Muscle of leg (tissue), 3 donors: ENCODE measurements at regions not wholly inside any gene's neighbourhood (a gene's known extent, or its start where the extent isn't known, plus 50 kb on each side); places are given as distances from the start of the nearest gene placed in this dataset.
A peak's percentile ranks its signal among the peaks of the same experiment; 100 is the strongest.

ENCODE experiments used
- DNase-seq: peaks from one replicate; pipeline ENCODE4 v3.0.0; 2013
- H3K27ac ChIP-seq: one replicate; pipeline ENCODE4 v1.5.1; 2013; ENCODE audit warnings: mild to moderate bottlenecking, low read length, control low read depth
- H3K27me3 ChIP-seq: one replicate; pipeline ENCODE4 v1.6.1; 2013; ENCODE audit warnings: low read length; ENCODE audit not compliant: control insufficient read depth, insufficient read depth
- H3K36me3 ChIP-seq: one replicate; pipeline ENCODE4 v1.6.1; 2013; ENCODE audit warnings: low read length; ENCODE audit not compliant: control insufficient read depth, insufficient read depth
- H3K4me1 ChIP-seq: one replicate; pipeline ENCODE4 v1.6.1; 2013; ENCODE audit warnings: low read length; ENCODE audit not compliant: control insufficient read depth, insufficient read depth
- H3K4me3 ChIP-seq: one replicate; pipeline ENCODE4 v1.5.1; 2013; ENCODE audit warnings: low read length, control low read depth
- H3K9me3 ChIP-seq: replicated peaks from 2 replicates; pipeline ENCODE4 v1.6.1; 2013; ENCODE audit warnings: low read depth, low read length; ENCODE audit not compliant: control insufficient read depth
- WGBS: methylation state at CpG from one replicate; pipeline ENCODE4 v1.1.5; 2013; ENCODE audit warnings: missing lambda C conversion rate; ENCODE audit not compliant: insufficient coverage; 5-methylcytosine and 5-hydroxymethylcytosine counted together

DNA sequence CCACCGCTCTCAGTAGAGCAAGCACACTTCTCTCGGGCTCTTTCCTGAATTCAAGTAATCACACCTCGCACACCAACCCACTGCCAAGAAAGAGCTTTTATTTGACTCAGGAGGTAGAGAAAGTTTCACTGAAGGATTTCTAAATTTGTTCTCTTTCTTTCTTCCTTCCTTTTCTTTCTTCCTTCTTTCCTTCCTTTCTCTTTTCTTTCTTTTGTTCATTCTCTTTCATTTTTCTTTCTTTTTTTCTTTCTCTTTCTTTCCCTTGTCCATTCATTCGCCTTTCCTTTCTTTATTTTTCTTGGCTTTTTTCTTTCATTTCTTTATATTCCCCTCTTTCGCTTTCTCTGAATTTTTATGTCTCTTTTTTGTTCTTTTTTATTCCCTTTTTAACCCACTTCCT lies 300.1 kb downstream of the ENC1 start:
- H3K9me3 ChIP-seq = no peaks in the 10 kb centered on the region
- no CpG with 5 or more reads among the region's 5 CpGs for WGBS

DNA sequence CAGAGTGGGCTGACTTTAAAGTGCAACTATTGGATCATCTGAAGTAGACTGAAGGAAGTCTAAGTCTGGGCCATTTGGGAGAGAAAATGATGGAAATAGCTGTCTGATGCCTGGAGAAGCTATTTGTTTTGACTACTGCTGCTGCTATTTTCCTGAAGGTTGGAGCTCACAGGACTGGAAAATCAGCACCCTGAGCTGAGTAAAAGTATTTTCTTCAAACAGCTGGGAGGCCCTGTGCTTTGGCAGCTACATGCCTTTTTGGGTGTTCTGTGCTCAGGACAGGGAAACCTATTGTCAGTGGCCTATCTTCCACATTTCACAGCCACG lies 302.6 kb downstream of the ENC1 start:
- DNase-seq = peak; percentile 90
- H3K4me1 ChIP-seq = peaks cover 14% of the 10 kb centered on the region
- peak overlapping the region; percentile 67 for H3K27ac ChIP-seq
- H3K36me3 ChIP-seq = no peaks in the 10 kb centered on the region
- no CpG with 5 or more reads among the region's 1 CpG for WGBS
- no peaks in the 10 kb centered on the region for H3K27me3 ChIP-seq
- no peak overlapping the region for H3K4me3 ChIP-seq
- no peaks in the 10 kb centered on the region for H3K9me3 ChIP-seq

More for the DNA sequence above, 300.1 kb downstream of the ENC1 start:
- no peaks in the 10 kb centered on the region for H3K36me3 ChIP-seq
- no peak overlapping the region for H3K27ac ChIP-seq
- no peak overlapping the region for H3K4me3 ChIP-seq
- H3K4me1 ChIP-seq = peaks cover 14% of the 10 kb centered on the region
- H3K27me3 ChIP-seq = no peaks in the 10 kb centered on the region
- no peak for DNase-seq

DNA sequence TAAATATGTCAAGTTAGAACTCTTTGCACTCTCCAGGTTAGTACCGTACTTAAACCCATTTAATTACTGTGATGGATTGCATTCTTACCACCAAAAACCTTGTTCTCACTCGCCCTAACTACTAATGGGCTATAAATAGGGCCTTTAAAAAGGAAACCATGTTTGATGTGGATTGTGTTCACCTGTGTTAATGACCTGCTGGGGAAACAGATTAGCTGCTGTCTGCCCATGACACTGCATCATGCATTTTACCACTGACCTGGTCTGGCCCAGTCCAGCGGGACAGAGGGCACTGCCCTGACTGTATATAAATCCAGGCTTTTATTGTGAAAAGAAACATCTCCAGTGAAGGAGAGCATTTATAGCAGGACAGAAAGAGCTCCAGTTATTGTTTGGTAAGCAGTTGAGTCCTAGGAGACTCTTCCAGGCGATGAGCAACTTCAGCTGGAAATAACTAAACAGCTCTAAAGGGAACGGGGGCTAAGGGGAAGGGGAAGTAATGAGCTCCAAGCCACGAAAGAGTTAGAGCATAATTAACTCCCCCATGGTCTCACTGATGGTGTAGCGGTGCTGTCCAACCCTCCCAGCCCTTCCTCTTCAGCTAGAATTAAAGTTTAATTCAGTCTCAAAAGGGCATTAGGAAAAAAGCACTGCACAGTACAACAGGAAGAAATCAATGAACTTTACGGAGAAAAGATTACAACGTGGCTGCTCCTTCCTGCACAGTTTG lies 303.1 kb downstream of the ENC1 start:
- peak; percentile 68 for DNase-seq
- Histone ChIP-seq H3K4me3 (no peak overlapping the region), H3K9me3 (no peaks in the 10 kb centered on the region), H3K27me3 (no peaks in the 10 kb centered on the region), H3K4me1 (peaks cover 14% of the 10 kb centered on the region), H3K36me3 (no peaks in the 10 kb centered on the region), H3K27ac (peak overlapping the region; percentile 67)
- 0% methylated on average over 2 of the region's 9 CpGs for WGBS

DNA sequence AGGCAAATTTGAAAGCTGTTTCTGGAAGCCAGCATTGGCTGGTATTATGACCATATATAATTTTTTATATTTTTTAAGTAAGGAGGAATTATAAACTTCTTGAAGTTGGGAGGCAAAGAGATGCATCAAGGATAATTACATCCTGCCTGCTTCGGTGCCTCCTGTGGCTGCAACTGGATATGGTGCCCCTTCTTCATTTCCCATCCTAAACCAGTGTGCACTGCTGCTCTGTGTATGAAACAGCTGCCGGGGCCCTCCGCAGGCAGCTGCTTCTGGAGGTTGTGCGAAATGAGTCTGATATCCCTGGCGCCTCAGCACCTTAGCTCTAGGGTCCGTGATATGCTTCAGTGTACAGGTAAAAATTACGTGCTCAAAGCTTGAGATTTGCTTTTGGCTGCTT lies 304.2 kb downstream of the ENC1 start:
- no peak overlapping the region for H3K27ac ChIP-seq
- H3K4me3 ChIP-seq = no peak overlapping the region
- no peaks in the 10 kb centered on the region for H3K36me3 ChIP-seq
- no peaks in the 10 kb centered on the region for H3K27me3 ChIP-seq
- whole genome bisulfite sequencing = 75% methylated on average over 7 of the region's 7 CpGs
- no peaks in the 10 kb centered on the region for H3K9me3 ChIP-seq
- H3K4me1 ChIP-seq = peaks cover 14% of the 10 kb centered on the region
- no peak for DNase-seq

DNA sequence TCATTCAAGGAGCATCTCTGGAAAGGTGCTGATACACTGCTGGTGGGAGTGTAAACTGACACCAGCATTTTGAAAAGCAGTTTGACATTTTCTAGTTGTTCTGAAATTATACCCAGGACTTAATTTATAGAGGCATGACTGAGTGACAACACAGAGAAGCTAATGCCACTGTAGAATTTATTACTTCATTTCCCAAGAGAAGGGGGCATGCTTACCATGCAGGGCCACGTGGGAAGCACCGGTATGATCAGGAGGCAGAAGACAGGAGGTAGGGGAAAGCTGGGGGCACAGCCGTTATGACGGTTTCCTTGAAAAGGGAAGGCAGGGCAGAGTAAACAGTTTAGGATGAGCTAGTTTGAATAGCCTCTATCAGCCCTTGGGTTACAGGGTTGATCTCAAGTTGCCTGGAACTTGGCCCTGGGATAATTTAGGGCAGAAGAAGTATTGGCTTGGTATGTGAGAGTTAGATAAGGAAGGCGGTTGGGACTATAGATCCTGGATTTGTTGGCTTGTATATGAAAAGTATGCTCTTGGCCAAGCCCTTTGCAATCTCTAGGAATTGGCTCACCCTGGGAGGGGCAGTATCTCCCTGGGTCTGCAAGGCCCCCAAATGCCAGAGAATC lies 305.7 kb downstream of the ENC1 start:
- Histone ChIP-seq H3K27ac (no peak overlapping the region), H3K36me3 (no peaks in the 10 kb centered on the region), H3K27me3 (no peaks in the 10 kb centered on the region), H3K9me3 (no peaks in the 10 kb centered on the region), H3K4me1 (peaks cover 14% of the 10 kb centered on the region), H3K4me3 (no peak overlapping the region)
- WGBS = 60% methylated on average over 4 of the region's 5 CpGs
- DNase-seq = no peak

DNA sequence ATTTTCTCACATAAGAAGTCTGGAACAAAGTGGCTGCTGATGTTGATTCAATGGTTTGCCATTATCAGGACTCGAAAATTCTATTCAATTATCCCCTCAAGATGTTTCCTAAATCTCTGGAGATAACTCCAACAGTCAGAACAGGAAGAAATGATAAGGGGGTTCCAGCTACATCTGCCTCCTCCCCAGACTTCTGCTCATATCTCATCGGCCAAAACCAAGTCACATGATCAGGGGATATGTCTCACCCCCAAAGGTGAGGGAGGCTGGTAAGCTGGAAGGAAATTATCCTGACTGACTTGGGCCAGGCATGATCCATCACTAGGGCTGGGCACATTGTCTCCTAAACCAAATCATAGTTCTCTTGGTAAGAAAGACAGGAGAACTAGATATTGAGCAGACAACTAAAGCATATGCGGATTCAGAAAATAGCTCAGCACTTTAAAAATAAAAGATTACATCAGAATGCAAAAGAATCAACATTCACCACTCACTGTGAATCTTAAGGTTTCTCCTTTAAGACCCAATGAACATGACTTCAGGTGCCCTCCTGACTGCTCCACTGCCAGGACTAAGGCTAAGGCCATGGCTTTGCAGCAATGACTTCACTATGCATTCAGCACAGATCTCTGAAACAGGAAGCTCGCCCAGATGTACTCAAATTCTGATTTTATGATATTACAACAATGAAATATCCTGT lies 306.3 kb downstream of the ENC1 start:
- no peak for DNase-seq

DNA sequence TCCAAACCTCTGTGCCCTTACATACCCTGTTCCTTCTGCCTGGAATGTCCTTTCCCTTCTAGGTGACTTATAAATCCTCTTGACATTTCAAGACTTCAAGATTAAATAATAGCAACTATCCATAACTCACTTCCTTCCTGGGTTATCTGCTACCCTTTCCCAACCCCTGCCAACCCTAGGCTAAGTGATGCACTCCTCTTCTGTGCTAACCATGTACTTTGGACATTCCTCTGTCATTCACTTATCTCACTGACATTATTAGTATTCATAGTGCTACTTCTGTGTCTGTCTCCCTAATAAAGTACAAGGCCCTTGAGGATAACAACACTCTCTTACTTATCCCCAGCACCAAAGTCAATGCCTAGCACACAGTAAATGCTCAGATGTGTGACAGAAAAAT lies 307.1 kb downstream of the ENC1 start:
- peaks cover 14% of the 10 kb centered on the region for H3K4me1 ChIP-seq
- H3K27ac ChIP-seq = no peak overlapping the region
- H3K9me3 ChIP-seq = no peaks in the 10 kb centered on the region
- no peak for DNase-seq
- H3K27me3 ChIP-seq = no peaks in the 10 kb centered on the region
- H3K36me3 ChIP-seq = no peaks in the 10 kb centered on the region
- H3K4me3 ChIP-seq = no peak overlapping the region

More for the DNA sequence above, 306.3 kb downstream of the ENC1 start:
- H3K36me3 ChIP-seq = no peaks in the 10 kb centered on the region
- no peak overlapping the region for H3K27ac ChIP-seq
- no CpG with 5 or more reads among the region's 4 CpGs for WGBS
- peaks cover 14% of the 10 kb centered on the region for H3K4me1 ChIP-seq
- H3K4me3 ChIP-seq = no peak overlapping the region
- no peaks in the 10 kb centered on the region for H3K27me3 ChIP-seq
- no peaks in the 10 kb centered on the region for H3K9me3 ChIP-seq

DNA sequence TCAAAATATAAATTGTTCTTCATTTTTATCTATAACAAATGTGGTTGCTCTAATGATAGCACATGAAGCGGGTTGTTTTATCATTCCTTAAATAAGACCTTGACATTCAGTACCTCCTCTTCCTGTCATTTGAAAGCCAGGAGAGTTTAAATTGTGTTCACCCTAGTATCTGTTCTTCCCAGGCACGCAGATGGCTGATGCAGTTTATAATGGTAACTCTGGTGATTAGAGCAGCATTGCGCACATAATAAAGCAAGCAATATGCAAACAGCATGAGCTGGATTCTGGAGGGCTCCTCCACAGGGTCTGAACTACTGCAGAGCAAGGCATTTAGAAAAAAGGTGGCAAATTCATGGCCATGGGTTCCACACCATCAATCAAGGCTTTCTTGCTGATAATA lies 307.8 kb downstream of the ENC1 start:
- H3K4me3 ChIP-seq = no peak overlapping the region

DNA sequence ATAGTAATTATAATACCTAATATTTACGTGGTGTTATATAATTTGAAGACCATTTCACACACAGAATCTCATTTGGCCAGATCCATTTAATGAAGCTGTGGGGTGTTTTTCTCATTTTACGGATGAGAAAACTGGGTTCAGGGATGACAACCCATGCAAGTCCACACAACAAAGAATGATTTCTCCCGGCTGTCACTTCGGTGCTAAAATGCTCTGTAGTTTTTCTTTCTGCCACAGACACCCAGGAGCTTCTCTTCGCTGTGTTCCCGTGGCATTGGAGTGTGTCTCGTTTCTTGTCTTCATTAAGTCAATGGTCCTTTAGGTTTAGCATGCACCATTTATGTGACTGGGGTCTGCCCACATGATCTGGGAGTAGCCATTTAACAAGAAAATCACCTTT lies 308.5 kb downstream of the ENC1 start:
- no peak for DNase-seq
- WGBS = no CpG with 5 or more reads among the region's 7 CpGs
- no peaks in the 10 kb centered on the region for H3K9me3 ChIP-seq

More for the DNA sequence above, 307.8 kb downstream of the ENC1 start:
- WGBS = 100% methylated on average over 1 of the region's 3 CpGs
- no peaks in the 10 kb centered on the region for H3K27me3 ChIP-seq
- no peaks in the 10 kb centered on the region for H3K36me3 ChIP-seq
- DNase-seq = no peak
- H3K27ac ChIP-seq = no peak overlapping the region
- no peaks in the 10 kb centered on the region for H3K9me3 ChIP-seq
- peaks cover 10% of the 10 kb centered on the region for H3K4me1 ChIP-seq

DNA sequence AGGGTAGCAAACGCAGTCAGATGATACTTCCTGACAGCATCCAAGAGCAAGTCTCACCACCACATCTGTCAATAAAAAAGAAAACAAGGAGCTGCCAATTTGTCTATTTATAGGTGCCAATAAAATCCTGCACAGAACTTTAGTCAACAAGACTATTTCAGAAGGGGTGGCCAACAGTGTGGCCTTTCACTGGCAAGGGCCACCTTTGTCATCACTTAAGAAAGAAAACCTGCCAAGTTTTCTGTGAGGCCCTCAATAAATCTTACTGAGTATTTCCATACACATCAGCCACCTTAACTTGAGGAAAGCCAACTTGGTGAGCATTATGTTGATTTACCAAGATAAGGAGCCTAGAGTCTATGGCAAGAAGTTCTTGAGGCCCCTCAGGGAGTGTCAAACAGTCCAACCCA lies 312.3 kb downstream of the ENC1 start:
- Histone ChIP-seq H3K36me3 (no peaks in the 10 kb centered on the region), H3K27me3 (no peaks in the 10 kb centered on the region), H3K4me3 (no peak overlapping the region), H3K4me1 (peaks cover 8% of the 10 kb centered on the region), H3K9me3 (no peaks in the 10 kb centered on the region), H3K27ac (no peak overlapping the region)
- no peak for DNase-seq
- WGBS = 100% methylated on average over 1 of the region's 1 CpG

More for the DNA sequence above, 308.5 kb downstream of the ENC1 start:
- H3K36me3 ChIP-seq = no peaks in the 10 kb centered on the region
- peaks cover 7% of the 10 kb centered on the region for H3K4me1 ChIP-seq
- H3K27me3 ChIP-seq = no peaks in the 10 kb centered on the region
- H3K4me3 ChIP-seq = no peak overlapping the region
- no peak overlapping the region for H3K27ac ChIP-seq
